HG03565 (cell line): ENCODE measurements at regions not wholly inside any gene's neighbourhood (a gene's known extent, or its start where the extent isn't known, plus 50 kb on each side); places are given as distances from the start of the nearest gene placed in this dataset.

Experiments
- ATAC-seq: cut with Tn5 transposase; IDR thresholded peaks from one replicate; pipeline ENCODE4 v1.9.1; 2021; ENCODE audit warnings: mild to moderate bottlenecking, moderate library complexity; ENCODE audit not compliant: unreplicated experiment

DNA sequence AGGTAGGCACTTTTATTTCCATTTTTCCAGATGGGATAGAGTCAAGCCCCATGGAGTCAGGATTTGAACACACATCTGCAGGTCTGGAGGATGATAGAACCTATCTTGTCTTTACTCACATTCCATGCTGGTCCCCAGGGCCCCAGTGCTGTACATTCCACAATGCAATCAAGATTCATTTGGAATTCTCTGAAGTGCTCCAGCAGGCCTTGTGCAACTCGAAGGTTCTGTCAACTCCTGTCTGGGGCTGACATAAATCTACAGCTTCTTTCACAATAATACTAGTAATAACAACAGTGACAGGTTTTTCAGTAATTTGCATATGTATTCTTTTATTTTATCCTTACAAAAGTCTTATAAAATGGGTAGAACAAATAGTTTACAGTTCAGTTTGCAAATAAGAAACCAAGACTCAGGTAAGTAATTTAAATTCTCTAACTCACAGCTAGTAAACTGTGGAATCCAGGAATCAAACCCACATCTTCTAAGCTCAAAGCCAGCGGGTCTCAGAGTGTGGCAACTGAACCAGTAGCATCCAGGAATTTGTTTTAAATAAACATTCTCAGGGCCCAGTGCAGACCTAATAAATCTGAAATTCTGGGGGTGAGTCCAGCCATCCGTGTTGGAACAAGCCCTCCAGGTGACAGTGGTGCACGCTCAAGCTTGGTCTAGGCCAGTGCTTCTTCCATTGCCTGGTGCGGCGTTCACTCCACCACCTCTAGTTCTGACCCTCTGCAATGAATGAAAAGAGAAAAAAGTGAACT is 137.0 kb upstream of the TNFAIP3 start:
- ATAC-seq, result no peak

DNA sequence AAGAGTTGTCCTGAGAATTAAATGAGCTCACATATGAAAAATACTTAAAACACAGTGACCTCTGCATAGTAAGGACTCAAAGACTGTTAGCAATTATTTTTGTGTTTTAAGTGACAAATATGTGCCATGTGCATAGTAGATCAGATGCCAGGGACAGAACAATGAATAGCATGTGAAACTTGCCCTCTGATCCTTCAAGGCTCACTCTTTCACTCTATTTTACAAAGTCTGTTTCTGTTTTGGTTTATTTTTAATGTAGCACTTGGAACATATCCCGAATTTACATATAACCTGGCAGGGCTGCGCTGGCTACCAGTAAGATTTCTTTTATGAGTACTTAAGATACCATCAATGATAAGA is 135.5 kb upstream of the TNFAIP3 start:
- no peak for ATAC-seq

DNA sequence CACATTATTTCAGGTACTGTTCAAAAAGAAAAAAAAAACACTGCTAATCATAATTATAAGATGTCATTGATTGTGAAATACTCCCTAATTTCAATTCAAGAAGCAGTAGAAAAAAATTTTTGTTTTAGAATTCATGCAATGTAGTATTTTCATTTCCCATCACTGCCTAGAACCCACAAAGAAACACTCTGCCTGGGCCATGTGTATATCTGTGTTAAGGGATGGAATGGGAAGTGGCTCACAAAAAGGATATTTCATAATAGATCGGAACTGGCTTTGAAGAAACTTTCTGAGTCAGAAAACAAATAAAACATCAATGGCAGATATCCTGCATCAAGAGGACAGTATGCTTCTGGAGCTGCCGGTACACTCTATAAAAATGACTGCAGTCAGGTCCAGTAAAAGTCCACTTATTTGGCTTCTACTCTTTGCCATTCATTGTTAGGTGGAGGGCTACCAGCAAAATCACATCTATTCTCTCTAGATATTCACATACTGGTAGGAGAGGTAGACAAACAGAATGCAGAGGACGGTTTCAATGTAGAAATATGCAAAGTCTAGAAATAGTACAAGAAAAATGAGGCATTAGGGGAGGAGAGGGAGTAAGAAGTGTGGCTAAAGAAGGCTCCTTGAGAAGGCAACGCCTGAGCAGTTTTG is 135.0 kb upstream of the TNFAIP3 start:
- ATAC-seq, result no peak

- no peak for ATAC-seq
These were observed 133.7 kb upstream of the TNFAIP3 start for GRCh38 chr6:137733372-137733771.

- no peak for ATAC-seq
These were observed 132.8 kb upstream of the TNFAIP3 start for GRCh38 chr6:137734005-137734874.

DNA sequence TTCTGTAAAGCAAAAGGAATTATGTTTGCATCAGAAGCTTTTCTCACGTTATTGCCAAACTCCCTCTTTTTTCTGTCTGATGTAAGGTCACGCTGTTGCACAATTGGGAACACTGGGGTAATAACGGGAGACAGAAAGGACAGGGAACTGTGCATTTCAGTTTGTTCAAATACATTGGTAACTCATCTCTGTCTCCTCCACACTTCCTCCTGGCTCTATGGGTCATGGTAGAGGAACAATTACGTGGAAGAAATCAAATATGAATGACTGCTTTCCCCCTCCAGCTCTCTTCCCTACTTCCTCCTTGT is 132.2 kb upstream of the TNFAIP3 start:
- no peak for ATAC-seq

GRCh38 chr6:137736048-137736818 is 130.8 kb upstream of the TNFAIP3 start:
- ATAC-seq, result peak; percentile 87

GRCh38 chr6:137736911-137737310 is 130.1 kb upstream of the TNFAIP3 start:
- no peak for ATAC-seq

DNA sequence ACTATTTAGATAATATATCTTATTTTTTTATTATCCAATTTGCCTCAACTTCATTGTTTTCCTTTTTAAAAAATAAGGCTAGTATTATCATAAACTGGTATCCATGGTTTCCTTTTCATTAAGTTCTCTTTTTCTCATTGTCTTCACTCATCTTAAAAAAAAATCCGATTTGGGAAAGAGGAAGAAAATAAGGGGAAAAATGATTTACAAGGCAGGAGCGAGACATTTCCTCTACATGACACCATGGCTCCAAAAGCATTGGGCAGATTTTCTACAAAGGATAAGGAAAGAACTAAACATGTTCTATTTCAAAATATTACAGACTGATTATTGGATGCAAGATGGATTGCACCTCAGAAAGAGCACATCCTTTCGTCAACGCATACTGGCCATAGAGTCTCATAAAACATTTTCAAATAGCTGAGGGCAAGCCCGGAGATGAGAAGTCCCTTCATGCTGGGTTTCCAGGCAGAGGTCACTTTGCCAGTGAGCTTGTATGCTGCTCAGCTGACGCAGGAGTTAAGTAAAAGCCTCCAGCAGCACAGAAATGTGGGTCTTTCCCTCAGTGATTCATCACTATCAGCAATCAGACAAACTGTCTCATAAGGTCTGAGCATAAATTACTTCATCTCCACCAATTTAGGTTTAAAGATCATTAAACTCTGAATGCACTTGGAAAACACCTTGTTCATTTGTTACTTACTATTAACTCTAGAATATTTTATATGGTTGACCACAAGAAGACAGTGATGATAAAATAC is 129.0 kb upstream of the TNFAIP3 start:
- no peak for ATAC-seq

- no peak for ATAC-seq
These were observed 128.0 kb upstream of the TNFAIP3 start for GRCh38 chr6:137738931-137739504.

- ATAC-seq, result no peak
These were observed 127.5 kb upstream of the TNFAIP3 start for GRCh38 chr6:137739544-137739943.

DNA sequence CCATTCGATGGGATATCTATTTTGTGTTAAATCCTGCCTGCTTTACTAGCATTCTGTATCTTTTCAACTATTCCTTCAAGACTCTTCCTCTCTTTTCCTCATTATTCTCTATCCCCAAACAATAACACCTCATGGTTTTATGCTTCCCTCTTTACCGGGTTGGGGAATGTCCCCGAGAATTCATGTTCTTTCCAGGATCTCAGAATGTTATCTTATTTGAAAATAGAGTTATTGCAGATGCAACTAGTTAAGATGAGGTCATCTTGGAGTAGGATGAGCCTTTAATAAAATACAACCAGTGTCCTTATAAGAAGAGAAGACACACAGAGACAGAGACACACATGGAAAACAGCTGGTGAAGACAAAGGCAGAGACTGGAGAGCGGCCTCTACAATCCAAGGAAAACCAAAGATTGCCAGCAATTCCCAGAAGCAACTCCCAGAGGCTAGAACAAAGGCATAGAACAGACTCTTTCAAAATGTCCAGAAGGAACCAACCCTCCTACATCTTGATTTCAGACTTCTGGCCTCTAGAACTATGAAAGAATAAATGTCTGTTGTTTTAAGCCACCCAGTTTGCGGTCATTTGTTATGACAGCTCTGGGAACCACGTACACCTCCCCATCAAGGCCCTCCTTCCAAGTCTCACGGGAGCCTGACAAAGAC is 126.8 kb upstream of the TNFAIP3 start:
- no peak for ATAC-seq

- ATAC-seq, result no peak
These were observed 125.9 kb upstream of the TNFAIP3 start for GRCh38 chr6:137740967-137741761.

DNA sequence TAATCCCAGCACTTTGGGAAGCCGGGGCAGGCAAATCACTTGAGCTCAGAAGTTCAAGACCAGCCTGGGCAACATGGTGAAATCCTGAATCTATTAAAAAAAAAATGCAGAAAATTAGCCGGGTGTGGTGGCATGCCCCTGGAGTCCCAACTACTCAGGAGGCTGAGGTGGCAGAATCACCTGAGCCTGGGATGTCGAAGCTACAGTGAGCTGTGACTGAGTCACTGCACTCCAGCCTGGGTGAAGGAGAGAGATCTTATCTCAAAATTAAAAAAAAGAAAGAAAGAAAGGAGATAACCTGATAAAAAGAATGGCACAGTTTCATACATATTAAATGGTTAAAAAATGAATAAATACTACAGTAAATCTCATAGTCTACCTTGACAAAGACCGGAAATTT is 123.6 kb upstream of the TNFAIP3 start:
- ATAC-seq, result no peak

GRCh38 chr6:137744877-137745276 is 122.2 kb upstream of the TNFAIP3 start:
- peak; percentile 64 for ATAC-seq

DNA sequence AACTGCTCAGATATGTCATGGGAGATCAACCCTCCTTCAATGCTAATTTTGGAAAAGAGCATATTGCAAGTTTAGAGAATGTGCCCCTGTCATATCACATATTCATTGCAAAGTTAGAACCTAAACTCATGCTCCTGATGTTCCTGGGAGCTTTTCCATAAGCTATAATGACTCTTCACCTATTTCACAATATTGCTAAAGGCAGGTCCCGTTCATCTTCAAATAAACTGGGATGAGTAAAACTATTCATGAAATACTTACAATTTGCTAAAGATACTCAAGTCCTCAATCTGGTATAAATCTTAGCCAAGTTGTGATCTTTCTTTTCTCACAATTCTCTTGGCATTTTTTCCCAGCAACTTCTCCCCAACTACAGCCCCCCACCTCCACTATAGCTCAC is 121.7 kb upstream of the TNFAIP3 start:
- no peak for ATAC-seq

DNA sequence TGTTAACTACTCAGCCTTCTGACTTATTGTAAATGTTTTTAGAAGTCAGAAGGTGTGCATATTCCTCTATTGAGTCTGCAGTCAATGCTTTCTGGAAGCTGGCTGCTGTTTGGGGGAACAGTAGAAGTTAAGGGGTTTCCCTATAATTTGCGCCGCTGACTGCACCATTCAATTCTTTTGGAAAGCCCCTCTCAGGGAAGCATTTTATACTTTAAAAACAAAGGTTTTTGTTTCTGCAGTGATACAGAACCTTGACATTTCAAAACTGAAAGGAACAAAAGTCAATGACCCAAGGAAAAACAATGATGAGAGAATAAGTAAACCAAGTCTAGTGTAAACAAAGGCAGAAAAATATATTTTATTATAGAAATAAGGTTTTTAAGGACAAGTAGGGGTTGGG is 120.8 kb upstream of the TNFAIP3 start:
- ATAC-seq, result no peak

DNA sequence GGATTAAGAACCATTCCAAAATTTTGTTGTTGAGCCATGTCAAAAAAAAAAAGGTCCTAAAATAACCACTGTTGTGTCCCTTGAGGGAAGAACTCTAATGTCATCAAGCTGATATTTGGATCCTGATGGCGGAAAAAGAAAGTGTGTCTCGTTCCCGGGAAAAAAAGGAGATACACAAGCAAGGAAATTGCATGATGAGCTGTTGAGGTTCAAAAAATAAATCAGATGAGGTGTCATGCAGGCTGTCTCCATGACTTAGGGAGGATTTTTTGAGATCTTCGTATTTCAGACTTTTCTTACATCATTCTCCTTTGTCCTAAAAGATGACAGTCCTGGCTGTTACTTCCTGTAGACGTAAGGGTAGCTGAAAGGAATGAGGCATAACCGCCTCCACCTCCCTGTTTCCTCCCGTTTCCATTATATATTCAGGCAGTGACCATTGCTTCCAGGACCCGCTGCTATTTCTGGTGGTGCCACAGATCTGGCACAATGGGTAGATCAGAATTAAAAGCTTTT is 117.3 kb upstream of the TNFAIP3 start:
- no peak for ATAC-seq

DNA sequence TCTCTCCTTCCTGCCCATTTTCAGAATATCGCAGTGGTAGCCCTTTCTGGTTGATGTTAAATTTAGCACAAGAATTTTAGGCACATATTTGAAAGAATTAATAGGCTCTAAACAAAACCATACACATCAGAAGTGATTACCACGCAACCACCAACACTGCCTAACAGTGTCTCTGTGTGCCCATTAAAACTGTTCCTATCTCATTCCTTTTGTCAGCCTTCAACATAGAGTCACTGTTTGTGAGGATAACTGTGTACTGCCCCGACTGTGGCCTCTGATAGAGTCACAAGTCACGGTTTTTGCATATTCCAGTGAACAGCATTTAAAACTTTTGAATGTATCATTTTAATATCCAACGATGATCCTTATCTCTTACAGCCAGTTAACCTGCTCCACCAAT is 116.8 kb upstream of the TNFAIP3 start:
- ATAC-seq, result no peak
